Endothelial cell of umbilical vein (primary cell): ENCODE measurements at regions not wholly inside any gene's neighbourhood (a gene's known extent, or its start where the extent isn't known, plus 50 kb on each side); places are given as distances from the start of the nearest gene placed in this dataset.

Source experiments
- BruUV-seq: library from RNA; stranded (reverse); fragments of 400-500 nt; replicated peaks from 2 replicates; lab custom pipeline; 2021; lab: Mats Ljungman, UMichigan
- CTCF ChIA-PET: fragments of 300-600, 350-600 bp; sonication (Branson Sonifier 250); formaldehyde crosslinking; loops from one replicate; lab custom pipeline; 2021; ENCODE audit warnings: antibody characterized with exemption, inconsistent platforms; lab: Charles Lee
- POLR2A ChIA-PET: fragments of 300-600, 350-600 bp; sonication (Branson Sonifier 250); formaldehyde crosslinking; loops from one replicate; lab custom pipeline; 2021; ENCODE audit warnings: antibody characterized with exemption, inconsistent platforms; lab: Charles Lee
- DNase-seq: peaks from one replicate; pipeline ENCODE4 v3.0.0-alpha.2; 2011; ENCODE audit warnings: low read depth, low spot score
- FAIRE-seq: peaks from 2 replicates; lab custom pipeline; 2011; peaks lifted over from hg19 to GRCh38; lab: Jason Lieb, UNC
- H2AFZ ChIP-seq: 2 replicates; pipeline ENCODE4 v1.6.0; 2012; ENCODE audit warnings: low read depth, low read length, control low read depth, inconsistent platforms
- H3K27ac ChIP-seq: 2 replicates; pipeline ENCODE4 v1.5.1; 2011; ENCODE audit warnings: low read depth, mild to moderate bottlenecking, control low read depth, low read length, moderate library complexity; ENCODE audit not compliant: insufficient read depth
- H3K27me3 ChIP-seq, 2 experiments: 2 replicates each; pipeline versions ENCODE4 v1.6.0 to v1.6.1; 2011; ENCODE audit warnings: low read length in 2 of 2, mixed read lengths in 1 of 2; ENCODE audit not compliant: control insufficient read depth in 2 of 2, insufficient read depth in 2 of 2
- H3K36me3 ChIP-seq, 2 experiments: 2 replicates in 1 of 2; 3 replicates in 1 of 2; pipeline ENCODE4 v1.5.1; 2011; ENCODE audit warnings: low read length in 2 of 2, mild to moderate bottlenecking in 1 of 2, moderate library complexity in 1 of 2; ENCODE audit not compliant: control insufficient read depth in 2 of 2, insufficient read depth in 2 of 2; ENCODE audit errors: extremely low read depth in 1 of 2
- H3K4me1 ChIP-seq: 3 replicates; pipeline ENCODE4 v1.5.1; 2011; ENCODE audit warnings: mild to moderate bottlenecking, low read length; ENCODE audit not compliant: control insufficient read depth, insufficient read depth; ENCODE audit errors: extremely low read depth
- H3K4me2 ChIP-seq: 2 replicates; pipeline ENCODE4 v1.6.1; 2011; ENCODE audit warnings: low read length, control low read depth, mixed read lengths; ENCODE audit not compliant: insufficient read depth
- H3K4me3 ChIP-seq, 3 experiments: fragments of 200-600 bp in 1 of 3; sonication (generic), shearing (Covaris generic) in 1 of 3; replicated peaks in 1 of 3; 2 replicates each; pipeline ENCODE4 v1.5.1; 2011 to 2016; ENCODE audit warnings: control low read depth in 3 of 3, low read length in 3 of 3, mild to moderate bottlenecking in 2 of 3, inconsistent platforms in 1 of 3, low read depth in 1 of 3, moderate library complexity in 1 of 3; ENCODE audit not compliant: insufficient read depth in 1 of 3
- H3K79me2 ChIP-seq: 2 replicates; pipeline ENCODE4 v1.6.0; 2012; ENCODE audit warnings: low read length, inconsistent platforms; ENCODE audit not compliant: control insufficient read depth, insufficient read depth
- H3K9ac ChIP-seq: replicated peaks from 2 replicates; pipeline ENCODE3; 2011; ENCODE audit warnings: low read length, control low read depth; ENCODE audit not compliant: insufficient read depth; ENCODE audit errors: extremely low read depth
- H3K9me1 ChIP-seq: replicated peaks from 3 replicates; pipeline ENCODE4 v1.6.0; 2011; ENCODE audit warnings: mild to moderate bottlenecking, low read length; ENCODE audit not compliant: control insufficient read depth, insufficient read depth; ENCODE audit errors: extremely low read depth
- H3K9me3 ChIP-seq: replicated peaks from 2 replicates; pipeline ENCODE4 v1.5.1; 2012; ENCODE audit warnings: low read length, inconsistent platforms; ENCODE audit not compliant: control insufficient read depth, insufficient read depth
- H4K20me1 ChIP-seq: replicated peaks from 2 replicates; pipeline ENCODE3; 2011; ENCODE audit warnings: mild to moderate bottlenecking, low read length; ENCODE audit not compliant: control insufficient read depth, insufficient read depth; ENCODE audit errors: extremely low read depth
- CTCF ChIP-seq, 2 donors: IDR thresholded peaks; 1 replicate in 1 of 2; 2 replicates in 1 of 2; pipeline ENCODE4 v1.5.1; 2011; ENCODE audit warnings: low read length in 2 of 2, mild to moderate bottlenecking in 2 of 2, moderate library complexity in 2 of 2, control low read depth in 1 of 2, inconsistent platforms in 1 of 2, low read depth in 1 of 2; ENCODE audit not compliant: insufficient read depth in 1 of 2; ENCODE audit errors: extremely low read depth in 1 of 2
- EZH2 ChIP-seq: IDR thresholded peaks from 2 replicates; pipeline ENCODE4 v1.6.1; 2012; ENCODE audit warnings: borderline replicate concordance, low read depth, mild to moderate bottlenecking, moderate library complexity, low read length, inconsistent platforms; ENCODE audit not compliant: severe bottlenecking
- FOS ChIP-seq: IDR thresholded peaks from 2 replicates; pipeline ENCODE4 v1.6.1; 2011; ENCODE audit warnings: mild to moderate bottlenecking, low read length, moderate library complexity, borderline replicate concordance; ENCODE audit not compliant: insufficient read depth
- GATA2 ChIP-seq: IDR thresholded peaks from 2 replicates; pipeline ENCODE4 v1.7.0; 2011; ENCODE audit warnings: low read depth, mild to moderate bottlenecking, moderate library complexity, mixed read lengths, low read length; ENCODE audit not compliant: insufficient read length, insufficient read depth
- JUN ChIP-seq: IDR thresholded peaks from 2 replicates; pipeline ENCODE4 v1.6.1; 2011; ENCODE audit warnings: borderline replicate concordance, low read depth; ENCODE audit not compliant: insufficient read length, insufficient read depth
- MAX ChIP-seq: IDR thresholded peaks from 2 replicates; pipeline ENCODE4 v1.6.1; 2011; ENCODE audit not compliant: insufficient read depth, insufficient read length
- MYC ChIP-seq: IDR thresholded peaks from one replicate; pipeline ENCODE4 v1.6.1; 2011; ENCODE audit warnings: mild to moderate bottlenecking, low read depth, low read length
- POLR2A ChIP-seq: IDR thresholded peaks from 2 replicates; pipeline ENCODE4 v1.6.1; 2012; ENCODE audit warnings: low read depth, mild to moderate bottlenecking, control low read depth, low read length
- POLR2AphosphoS5 ChIP-seq: IDR thresholded peaks from 2 replicates; pipeline ENCODE4 v1.6.1; 2012; ENCODE audit warnings: low read depth, mild to moderate bottlenecking, control low read depth, low read length, moderate library complexity; ENCODE audit not compliant: insufficient read depth
- dilution Hi-C: fragments of 300-500 bp; cut with MboI; formaldehyde crosslinking; loops from one replicate; pipeline ENCODE4 v1.15.0; 2019; ENCODE audit warnings: low sequenced_read_pairs; ENCODE audit not compliant: extremely low pct_ligation_motif_present
- intact Hi-C: fragments of 100-400 bp; cut with micrococcal nuclease; formaldehyde crosslinking; loops from one replicate; pipeline ENCODE4 v1.10.0; 2022

GRCh38 chr13:109900741-109901140 is 114.4 kb upstream of the IRS2 start:
- Histone ChIP-seq H3K27ac (no peak overlapping the region), H3K27me3 (no peaks in the 10 kb centered on the region), H3K36me3 (no peaks in the 10 kb centered on the region), H3K9ac (no peak overlapping the region), H4K20me1 (no peaks in the 10 kb centered on the region), H3K4me3 (no peak overlapping the region), H3K4me2 (no peak overlapping the region), H2AFZ (no peak overlapping the region), H3K9me3 (no peaks in the 10 kb centered on the region), H3K4me1 (no peaks in the 10 kb centered on the region), H3K79me2 (no peaks in the 10 kb centered on the region), H3K9me1 (no peaks in the 10 kb centered on the region)
- intact Hi-C loops (no loop called here), dilution Hi-C loops (no loop called here)
- ChIA-PET POLR2A (no interaction called here), CTCF (no interaction called here)
- FAIRE-seq (no peak), DNase-seq (no peak)
- BruUV-seq = no TSS peak
- TF ChIP-seq CTCF (IDR thresholded peaks at IDR 0.05; ENCODE audit: extremely low read depth in 1 of 2, insufficient read depth in 1 of 2, low read depth in 1 of 2, low read length in 2 of 2) (no peak), POLR2A (no peak), MYC (no peak), MAX (no peak), FOS (no peak), EZH2 (no peak), GATA2 (no peak), POLR2AphosphoS5 (no peak), JUN (no peak)
